BJ (cell line): ENCODE measurements at regions not wholly inside any gene's neighbourhood (a gene's known extent, or its start where the extent isn't known, plus 50 kb on each side); places are given as distances from the start of the nearest gene placed in this dataset.

Source experiments
- CTCF ChIA-PET: fragments of 350-600 bp; formaldehyde crosslinking; extraction: SDS; loops from one replicate; lab custom pipeline; 2021; ENCODE audit warnings: antibody characterized with exemption, inconsistent platforms; lab: Yijun Ruan, JAX
- POLR2A ChIA-PET: fragments of 300-600 bp; sonication (Branson Sonifier 250); formaldehyde crosslinking; extraction: SDS; loops from one replicate; lab custom pipeline; 2021; ENCODE audit warnings: antibody characterized with exemption; lab: Charles Lee
- DNase-seq: peaks from one replicate; pipeline ENCODE4 v3.0.0-alpha.2; 2011; ENCODE audit warnings: low read depth
- H3K27me3 ChIP-seq: 2 replicates; pipeline ENCODE4 v1.6.0; 2011; ENCODE audit warnings: low read length; ENCODE audit not compliant: control insufficient read depth, insufficient read depth
- H3K36me3 ChIP-seq: 2 replicates; pipeline ENCODE4 v1.5.1; 2011; ENCODE audit warnings: low read length; ENCODE audit not compliant: control insufficient read depth, insufficient read depth
- H3K4me3 ChIP-seq: 2 replicates; pipeline ENCODE4 v1.5.1; 2011; ENCODE audit warnings: low read depth, mild to moderate bottlenecking, control low read depth, low read length
- CTCF ChIP-seq: IDR thresholded peaks from 2 replicates; pipeline ENCODE4 v1.5.1; 2011; ENCODE audit warnings: low read depth, mild to moderate bottlenecking, control low read depth, inconsistent platforms, low read length, moderate library complexity; ENCODE audit not compliant: insufficient read depth

- no peak for TF ChIP-seq CTCF
- CTCF ChIA-PET: no interaction called here
- DNase-seq: no peak
- no peaks in the 10 kb centered on the region for H3K36me3 ChIP-seq
- POLR2A ChIA-PET: no interaction called here
- no peaks in the 10 kb centered on the region for H3K27me3 ChIP-seq
- H3K4me3 ChIP-seq: no peak overlapping the region
Observed at GRCh38 chr12:30519535-30519934, 176.1 kb downstream of the IPO8 start.

- no peak overlapping the region for H3K4me3 ChIP-seq
- CTCF ChIA-PET: no interaction called here
- DNase-seq: no peak
- TF ChIP-seq CTCF: no peak
- H3K27me3 ChIP-seq: no peaks in the 10 kb centered on the region
- no peaks in the 10 kb centered on the region for H3K36me3 ChIP-seq
- POLR2A ChIA-PET: no interaction called here
Observed at GRCh38 chr12:30517320-30517719, 178.3 kb downstream of the IPO8 start.

- no peak for TF ChIP-seq CTCF
- POLR2A ChIA-PET: no interaction called here
- Histone ChIP-seq H3K36me3 (no peaks in the 10 kb centered on the region), H3K4me3 (no peak overlapping the region), H3K27me3 (no peaks in the 10 kb centered on the region)
- CTCF ChIA-PET: no interaction called here
- no peak for DNase-seq
Observed at GRCh38 chr12:30515351-30515750, 180.3 kb downstream of the IPO8 start.

GRCh38 chr12:30514666-30515065 is 181.0 kb downstream of the IPO8 start:
- ChIA-PET CTCF (no interaction called here), POLR2A (no interaction called here)
- no peaks in the 10 kb centered on the region for H3K36me3 ChIP-seq
- H3K27me3 ChIP-seq: no peaks in the 10 kb centered on the region
- no peak for TF ChIP-seq CTCF
- H3K4me3 ChIP-seq: no peak overlapping the region
- DNase-seq: no peak

GRCh38 chr12:30508205-30508967 is 187.3 kb downstream of the IPO8 start:
- H3K27me3 ChIP-seq: no peaks in the 10 kb centered on the region
- ChIA-PET CTCF (no interaction called here), POLR2A (no interaction called here)
- no peaks in the 10 kb centered on the region for H3K36me3 ChIP-seq
- TF ChIP-seq CTCF: no peak
- no peak for DNase-seq
- no peak overlapping the region for H3K4me3 ChIP-seq
